ENCODE measurements at regions not wholly inside any gene's neighbourhood (a gene's known extent, or its start where the extent isn't known, plus 50 kb on each side); places are given as distances from the start of the nearest gene placed in this dataset.
"Not testable (repeated sequence)": the region's sequence is repeated elsewhere in the genome, so short reads cannot be mapped to it uniquely, and the experiment has no call there.

GRCh38 chr12:65734226-65734625 lies 90.1 kb upstream of the HMGA2 start:
- no peak for DNase-seq (ENCODE audit: low read depth)

- DNase-seq (ENCODE audit: low read depth) = no peak
Measured at GRCh38 chr12:65739606-65740005, 84.7 kb upstream of the HMGA2 start.

- DNase-seq (ENCODE audit: low read depth) = no peak
Measured at GRCh38 chr12:65740506-65740872, 83.8 kb upstream of the HMGA2 start.

GRCh38 chr12:65740873-65741600 lies 83.2 kb upstream of the HMGA2 start:
- DNase-seq (ENCODE audit: low read depth) = no peak

GRCh38 chr12:65741656-65742017 lies 82.6 kb upstream of the HMGA2 start:
- no peak for DNase-seq (ENCODE audit: low read depth)

DNA sequence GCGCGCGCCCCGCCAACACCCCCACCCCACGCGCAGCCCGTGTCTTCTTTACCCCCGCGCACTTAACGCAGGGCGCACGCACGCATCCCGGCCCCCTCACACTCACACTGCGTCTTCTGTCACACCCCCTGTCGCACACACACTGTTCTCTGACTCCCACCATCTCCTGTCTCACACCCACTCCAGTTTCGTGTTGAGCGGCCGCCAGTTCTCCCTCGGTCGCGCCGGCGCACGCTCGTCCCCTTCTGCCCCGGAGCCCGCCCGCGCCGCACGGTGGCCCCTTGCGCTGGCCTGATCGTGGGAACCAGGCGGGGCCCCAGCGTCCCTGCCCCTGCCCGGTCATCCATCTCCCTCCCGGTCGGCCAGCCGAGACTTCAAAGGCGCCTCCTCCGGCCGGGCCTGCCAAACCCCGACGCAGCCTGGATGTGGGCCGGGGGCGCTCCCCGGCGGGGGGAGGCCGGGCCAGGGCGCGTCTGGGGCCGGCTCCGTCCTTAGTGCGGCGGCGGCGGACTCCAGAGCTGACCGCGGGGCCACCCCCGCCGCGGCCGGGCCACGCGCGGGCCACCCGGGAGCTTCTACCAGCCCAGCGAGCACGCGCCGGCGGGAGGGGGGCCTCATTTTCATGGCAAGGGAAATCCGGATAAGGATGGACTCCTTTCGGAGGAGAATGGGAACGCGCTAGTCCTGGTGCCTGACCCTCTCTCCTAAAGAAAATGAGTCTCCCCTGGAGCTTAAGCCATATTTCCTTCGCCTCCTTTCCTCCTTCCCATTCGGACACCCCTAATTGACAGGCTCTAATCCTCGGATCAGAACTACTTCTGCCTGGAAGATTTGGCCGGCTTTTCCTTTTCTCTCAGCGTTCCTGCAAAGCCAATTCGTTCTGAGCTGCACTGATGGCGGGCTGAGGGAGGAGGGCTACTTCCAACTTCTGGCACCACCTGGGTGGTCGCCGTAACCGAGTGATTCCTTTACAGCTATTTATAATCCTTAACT lies 82.0 kb upstream of the HMGA2 start:
- DNase-seq (ENCODE audit: low read depth) = no peak

DNA sequence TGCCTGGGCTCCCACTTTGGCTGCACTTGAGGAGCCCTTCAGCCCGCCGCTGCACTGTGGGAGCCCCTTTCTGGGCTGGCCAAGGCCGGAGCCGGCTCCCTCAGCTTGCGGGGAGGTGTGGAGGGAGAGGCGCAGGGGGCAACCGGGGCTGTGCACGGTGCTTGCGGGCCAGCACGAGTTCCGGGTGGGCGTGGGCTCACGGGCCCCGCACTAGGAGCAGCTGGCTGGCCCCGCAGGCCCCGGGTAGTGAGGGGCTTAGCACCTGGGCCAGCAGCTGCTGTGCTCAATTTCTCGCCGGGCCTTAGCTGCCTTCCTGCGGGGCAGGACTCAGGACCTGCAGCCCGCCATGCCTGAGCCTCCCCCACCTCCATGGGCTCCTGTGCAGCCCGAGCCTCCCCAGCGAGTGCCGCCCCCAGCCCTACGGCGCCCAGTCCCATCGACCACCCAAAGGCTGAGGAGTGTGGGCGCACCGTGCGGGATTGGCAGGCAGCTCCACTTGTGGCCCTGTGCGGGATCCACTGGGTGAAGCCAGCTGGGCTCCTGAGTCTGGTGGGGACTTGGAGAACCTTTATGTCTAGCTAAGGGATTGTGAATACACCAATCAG lies 79.9 kb upstream of the HMGA2 start:
- not testable (repeated sequence) for DNase-seq (ENCODE audit: low read depth)

DNA sequence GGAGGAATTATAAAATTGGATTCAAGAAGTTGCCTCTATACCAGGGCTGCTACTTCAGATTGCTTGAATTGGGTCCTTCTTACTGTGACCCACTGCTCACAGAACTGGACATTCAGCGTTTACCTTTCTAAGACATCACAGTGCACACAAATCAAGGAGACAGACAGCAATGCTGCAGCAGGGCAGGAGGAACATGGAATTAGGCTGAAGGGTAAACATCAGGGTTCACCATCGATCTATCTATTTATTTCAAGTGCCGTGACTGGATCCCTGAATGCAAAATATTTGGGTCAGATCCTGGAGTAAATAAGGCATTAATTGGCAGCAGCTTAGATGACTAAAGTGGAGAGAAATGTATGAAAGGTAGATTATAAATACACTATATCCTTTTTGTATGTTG lies 76.9 kb upstream of the HMGA2 start:
- no peak for DNase-seq (ENCODE audit: low read depth)

GRCh38 chr12:65748332-65748731 lies 76.0 kb upstream of the HMGA2 start:
- no peak for DNase-seq (ENCODE audit: low read depth)

DNA sequence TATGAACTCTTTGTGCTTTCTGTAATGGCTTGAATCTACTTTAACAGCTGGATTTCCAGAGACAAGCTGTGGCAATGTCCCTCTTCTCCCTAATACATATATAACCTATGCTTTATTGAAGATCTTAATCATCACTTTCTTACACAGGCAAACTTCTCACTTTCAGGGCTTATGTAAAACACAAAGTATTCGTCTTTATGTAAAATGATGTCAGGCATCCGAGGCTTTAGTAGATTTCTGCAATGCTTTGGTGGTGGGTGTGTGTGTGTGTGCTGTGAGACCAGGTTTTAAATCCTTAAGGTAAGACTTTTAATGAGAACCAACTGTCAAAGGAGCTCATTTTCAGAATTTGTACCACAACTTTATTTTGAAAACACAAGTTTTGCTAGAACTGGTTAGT lies 70.0 kb upstream of the HMGA2 start:
- DNase-seq (ENCODE audit: low read depth) = no peak

DNA sequence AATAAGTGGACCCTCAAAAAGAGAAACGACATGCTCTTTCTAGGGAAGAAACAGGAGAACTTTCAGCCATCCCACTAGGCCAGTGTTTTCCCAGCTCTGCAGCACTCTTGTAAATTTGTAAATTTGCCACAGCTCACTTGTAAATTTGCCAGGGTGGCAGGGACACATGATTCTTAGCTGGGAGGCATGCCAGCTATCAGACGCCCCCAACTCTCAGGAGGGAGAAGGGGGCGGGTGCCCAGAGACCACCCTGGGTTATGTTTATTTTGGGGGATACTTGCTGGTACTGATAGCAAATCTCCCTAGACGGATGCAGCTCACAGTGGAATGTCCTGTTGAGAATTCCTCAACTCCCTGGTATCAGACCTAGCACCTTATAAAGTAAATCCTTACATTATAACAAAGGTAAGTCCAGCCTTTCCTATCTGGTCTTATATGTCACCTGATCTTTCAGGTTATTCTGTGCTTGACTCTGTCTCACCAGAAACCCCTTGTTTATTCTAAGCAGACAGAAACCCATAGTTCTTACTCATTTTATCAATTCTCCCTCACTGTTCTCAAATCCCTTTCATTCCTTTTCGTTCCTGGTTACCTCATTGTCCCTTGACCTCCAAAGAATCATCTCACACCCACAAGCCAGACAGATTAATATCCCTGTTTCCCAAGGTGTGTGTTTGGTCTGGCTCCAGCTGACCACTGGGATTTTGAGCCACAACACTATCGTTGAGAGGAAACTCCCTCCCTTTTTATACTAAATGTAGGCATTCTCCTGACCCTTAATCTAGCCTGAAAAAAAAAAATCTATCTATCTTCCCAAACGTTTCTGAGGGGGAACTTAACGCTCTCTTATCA lies 69.3 kb upstream of the HMGA2 start:
- DNase-seq (ENCODE audit: low read depth) = no peak

DNA sequence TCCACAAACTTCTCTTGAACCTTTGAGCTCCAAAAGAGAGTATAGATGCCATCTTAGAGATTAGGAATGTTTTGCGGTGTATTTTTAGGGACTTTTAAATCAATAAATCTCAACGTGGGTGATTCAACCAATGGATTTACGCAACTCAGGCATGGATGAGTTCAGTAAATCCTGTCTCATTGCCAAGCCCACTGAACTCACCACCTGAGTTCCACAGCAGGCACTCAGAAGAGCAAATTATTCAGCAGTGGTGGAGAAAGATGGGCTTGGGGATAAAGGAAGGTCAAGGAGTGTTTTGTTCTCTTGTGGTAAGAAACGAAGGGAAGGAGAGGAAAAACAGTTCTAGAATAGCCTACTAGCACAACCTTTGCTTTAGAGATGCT lies 68.7 kb upstream of the HMGA2 start:
- DNase-seq (ENCODE audit: low read depth) = no peak

- no peak for DNase-seq (ENCODE audit: low read depth)
Measured at GRCh38 chr12:65756267-65756666, 68.0 kb upstream of the HMGA2 start.

DNA sequence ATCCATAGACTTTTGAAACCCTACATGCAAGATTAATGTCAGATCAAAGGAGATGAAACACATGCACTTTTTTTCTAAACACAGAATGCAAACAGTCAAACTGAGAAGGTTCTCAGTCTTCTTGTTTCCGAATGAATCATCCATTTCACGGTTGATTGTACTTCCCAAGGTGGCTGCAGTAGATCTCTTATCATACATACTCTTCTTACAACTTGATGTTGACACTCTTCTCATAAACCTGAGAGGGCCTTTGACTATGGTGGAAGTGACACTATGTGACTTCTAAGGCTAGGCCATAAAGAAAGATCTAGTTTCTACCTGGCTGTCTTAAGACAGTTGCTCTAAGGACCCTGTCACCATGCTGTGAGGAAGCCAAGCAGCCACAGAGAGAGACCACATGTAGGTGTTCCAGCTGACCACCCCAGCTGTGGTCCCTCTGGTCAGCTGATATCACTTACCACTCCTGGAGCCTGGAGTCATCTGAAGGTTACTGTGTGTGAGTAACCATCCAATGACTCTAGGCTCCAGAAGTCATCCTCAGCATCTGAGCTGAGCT lies 67.2 kb upstream of the HMGA2 start:
- DNase-seq (ENCODE audit: low read depth) = no peak

- DNase-seq (ENCODE audit: low read depth) = no peak
Measured at GRCh38 chr12:65758401-65758800, 65.9 kb upstream of the HMGA2 start.

DNA sequence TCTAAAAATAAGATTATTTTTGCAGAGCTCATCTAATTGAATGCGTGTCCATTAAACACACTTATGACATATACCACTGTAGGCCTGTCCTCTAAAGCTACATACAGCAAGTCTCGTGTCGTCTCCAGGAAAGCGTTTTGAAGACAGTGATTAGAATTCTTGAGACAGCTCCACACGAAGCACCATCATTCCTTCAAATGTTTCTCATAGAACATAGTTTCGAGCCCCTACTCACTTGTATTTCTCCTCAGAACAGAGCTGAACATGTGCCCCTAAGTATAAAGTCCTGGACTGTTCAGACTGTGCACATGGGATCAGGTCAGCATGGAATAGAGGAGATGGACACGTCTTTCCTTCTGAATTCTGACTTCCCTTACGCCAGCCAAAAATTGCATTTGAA lies 64.5 kb upstream of the HMGA2 start:
- no peak for DNase-seq (ENCODE audit: low read depth)

GRCh38 chr12:65761301-65761700 lies 63.0 kb upstream of the HMGA2 start:
- no peak for DNase-seq (ENCODE audit: low read depth)

GRCh38 chr12:65764325-65764724 lies 60.0 kb upstream of the HMGA2 start:
- no peak for DNase-seq (ENCODE audit: low read depth)

GRCh38 chr12:65765436-65765813 lies 58.9 kb upstream of the HMGA2 start:
- peak; percentile 63 for DNase-seq (ENCODE audit: low read depth)

DNA sequence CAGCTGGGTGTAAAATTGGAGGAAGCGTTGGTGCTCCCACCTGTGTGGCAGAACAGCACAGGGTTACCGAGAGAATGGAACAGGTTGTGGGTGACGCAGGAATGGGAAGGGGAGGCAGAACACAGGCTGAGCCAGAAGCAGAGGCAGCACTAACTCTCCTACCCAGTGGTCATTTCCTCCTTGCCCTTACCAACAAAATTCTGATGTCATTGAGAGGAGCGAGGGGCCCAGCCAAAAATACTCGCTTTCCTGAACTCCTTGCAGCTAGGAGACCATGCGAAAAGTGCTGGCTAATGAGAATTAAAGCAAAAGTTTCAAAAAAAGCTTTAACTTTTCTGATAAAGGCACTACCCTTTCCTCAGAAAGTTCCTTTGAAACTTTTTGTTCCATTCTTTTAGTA lies 54.4 kb upstream of the HMGA2 start:
- DNase-seq (ENCODE audit: low read depth) = no peak
